Neutrophil (primary cell): ENCODE measurements at regions not wholly inside any gene's neighbourhood (a gene's known extent, or its start where the extent isn't known, plus 50 kb on each side); places are given as distances from the start of the nearest gene placed in this dataset.

Source experiments
- H3K27ac ChIP-seq: fragments of 200-600 bp; sonication (generic); 2 replicates; pipeline ENCODE4 v1.5.1; 2016; ENCODE audit warnings: mild to moderate bottlenecking, moderate library complexity
- H3K27me3 ChIP-seq: fragments of 200-600 bp; sonication (generic); 2 replicates; pipeline ENCODE4 v1.6.0; 2016; ENCODE audit warnings: mild to moderate bottlenecking
- H3K36me3 ChIP-seq: fragments of 200-600 bp; sonication (generic); 2 replicates; pipeline ENCODE4 v1.5.1; 2017
- H3K4me1 ChIP-seq, 2 experiments: fragments of 200-600 bp in 1 of 2; sonication (generic) in 1 of 2; 1 replicate in 1 of 2; 2 replicates in 1 of 2; pipeline versions ENCODE4 v1.5.1 to v1.6.1; 2013 to 2016; ENCODE audit warnings: low read depth in 1 of 2, low read length in 1 of 2, mild to moderate bottlenecking in 1 of 2, moderate library complexity in 1 of 2; ENCODE audit not compliant: control insufficient read depth in 1 of 2, insufficient read depth in 1 of 2
- H3K4me3 ChIP-seq, 2 experiments: fragments of 200-600 bp in 1 of 2; sonication (generic) in 1 of 2; 1 replicate in 1 of 2; 2 replicates in 1 of 2; pipeline ENCODE4 v1.5.1; 2013 to 2016; ENCODE audit warnings: low read depth in 1 of 2, low read length in 1 of 2, mild to moderate bottlenecking in 1 of 2, moderate library complexity in 1 of 2
- H3K9me3 ChIP-seq: fragments of 200-600 bp; sonication (generic); 2 replicates; pipeline ENCODE4 v1.5.1; 2016
- TF ChIP-seq, protein P1 (sequence below): fragments of 200-600 bp; sonication (generic); IDR thresholded peaks from 2 replicates; pipeline ENCODE4 v1.5.1; 2016; ENCODE audit warnings: antibody characterized with exemption

DNA sequence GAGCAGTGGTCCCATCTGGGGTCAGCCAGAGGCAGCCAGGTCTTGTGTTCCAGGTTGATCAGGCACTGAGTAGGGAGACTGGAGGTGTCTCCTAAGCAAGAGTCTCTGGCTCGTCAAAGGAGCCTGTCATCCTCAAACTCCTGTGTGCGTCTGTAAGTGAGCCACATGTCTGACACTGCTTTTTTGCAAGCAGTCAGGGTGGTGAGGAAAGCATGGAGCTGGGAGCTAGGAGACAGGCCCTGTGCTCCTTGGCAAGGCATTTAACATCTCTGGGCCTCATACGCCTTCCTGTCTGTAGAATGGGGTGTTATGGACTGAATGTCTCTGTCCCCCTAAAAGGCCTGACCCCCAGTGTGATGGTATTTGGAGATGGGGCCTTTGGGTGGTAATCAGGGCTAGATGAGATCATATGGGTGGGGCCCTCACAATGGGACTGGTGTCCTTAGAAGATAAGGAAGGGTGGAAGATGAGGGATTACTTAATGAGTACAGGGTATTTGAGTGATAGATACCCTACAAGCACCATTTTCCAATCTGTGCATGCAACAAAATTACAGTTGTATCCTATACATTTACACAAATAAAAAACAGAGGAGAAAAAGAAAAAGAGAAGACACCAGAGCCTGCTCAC lies 53.0 kb downstream of the ARL6IP4 start:
- Histone ChIP-seq H3K36me3 (no peaks in the 10 kb centered on the region), H3K27ac (no peak overlapping the region), H3K27me3 (no peaks in the 10 kb centered on the region), H3K4me1 (peaks cover 20 to 23% of the 10 kb centered on the region in 2 experiments), H3K9me3 (no peaks in the 10 kb centered on the region), H3K4me3 (no peak overlapping the region)
- TF ChIP-seq, protein P1, sequence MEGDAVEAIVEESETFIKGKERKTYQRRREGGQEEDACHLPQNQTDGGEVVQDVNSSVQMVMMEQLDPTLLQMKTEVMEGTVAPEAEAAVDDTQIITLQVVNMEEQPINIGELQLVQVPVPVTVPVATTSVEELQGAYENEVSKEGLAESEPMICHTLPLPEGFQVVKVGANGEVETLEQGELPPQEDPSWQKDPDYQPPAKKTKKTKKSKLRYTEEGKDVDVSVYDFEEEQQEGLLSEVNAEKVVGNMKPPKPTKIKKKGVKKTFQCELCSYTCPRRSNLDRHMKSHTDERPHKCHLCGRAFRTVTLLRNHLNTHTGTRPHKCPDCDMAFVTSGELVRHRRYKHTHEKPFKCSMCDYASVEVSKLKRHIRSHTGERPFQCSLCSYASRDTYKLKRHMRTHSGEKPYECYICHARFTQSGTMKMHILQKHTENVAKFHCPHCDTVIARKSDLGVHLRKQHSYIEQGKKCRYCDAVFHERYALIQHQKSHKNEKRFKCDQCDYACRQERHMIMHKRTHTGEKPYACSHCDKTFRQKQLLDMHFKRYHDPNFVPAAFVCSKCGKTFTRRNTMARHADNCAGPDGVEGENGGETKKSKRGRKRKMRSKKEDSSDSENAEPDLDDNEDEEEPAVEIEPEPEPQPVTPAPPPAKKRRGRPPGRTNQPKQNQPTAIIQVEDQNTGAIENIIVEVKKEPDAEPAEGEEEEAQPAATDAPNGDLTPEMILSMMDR, result no peak

DNA sequence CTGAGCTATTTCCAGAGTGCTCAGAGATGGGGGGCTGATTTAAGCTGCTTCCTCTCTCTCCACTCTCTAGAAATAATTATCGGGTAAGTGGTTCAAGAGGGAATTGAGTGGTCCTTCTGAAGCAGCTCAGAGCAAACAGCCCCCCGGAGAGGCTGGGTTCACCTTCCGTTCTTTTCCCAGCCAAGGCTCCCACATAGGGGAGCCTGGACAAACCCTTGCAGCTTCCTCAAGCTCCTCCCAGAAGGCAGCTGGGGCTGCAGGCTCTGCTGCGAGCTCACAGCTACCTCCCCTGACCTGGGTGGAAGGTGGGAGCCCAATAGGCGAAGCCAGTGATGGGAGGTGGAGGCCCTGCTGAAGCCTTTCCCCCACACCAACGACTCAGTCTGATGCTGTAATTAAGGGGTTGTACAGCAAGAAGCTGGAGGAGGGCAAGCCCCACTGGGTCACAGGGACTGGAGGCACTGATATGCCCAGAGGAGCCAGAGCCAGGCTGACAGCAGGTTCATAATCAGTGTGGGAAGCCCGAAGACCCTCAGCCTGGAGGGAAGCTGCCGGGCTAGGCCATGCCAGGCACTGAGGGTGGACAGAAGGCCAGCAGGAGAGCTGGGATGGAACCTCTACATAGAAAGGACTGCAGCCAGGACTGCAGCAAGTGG lies 52.4 kb downstream of the ARL6IP4 start:
- Histone ChIP-seq H3K27ac (no peak overlapping the region), H3K4me1 (peaks cover 25 to 26% of the 10 kb centered on the region in 2 experiments), H3K4me3 (no peak overlapping the region), H3K27me3 (no peaks in the 10 kb centered on the region), H3K9me3 (no peaks in the 10 kb centered on the region), H3K36me3 (no peaks in the 10 kb centered on the region)
- TF ChIP-seq, protein P1, result no peak
